A673 (cell line): ENCODE measurements at regions not wholly inside any gene's neighbourhood (a gene's known extent, or its start where the extent isn't known, plus 50 kb on each side); places are given as distances from the start of the nearest gene placed in this dataset.

Experiments used
- BruUV-seq: library from RNA; stranded (reverse); fragments of 400-500 nt; replicated peaks from 2 replicates; lab custom pipeline; 2021; lab: Mats Ljungman, UMichigan
- CTCF ChIA-PET: fragments of 300-600 bp; sonication (Branson Sonifier 250); formaldehyde crosslinking; loops from one replicate; lab custom pipeline; 2022; ENCODE audit warnings: antibody characterized with exemption; lab: Charles Lee
- POLR2A ChIA-PET: fragments of 300-600 bp; sonication (Branson Sonifier 250); formaldehyde crosslinking; loops from one replicate; lab custom pipeline; 2022; ENCODE audit warnings: antibody characterized with exemption; ENCODE audit not compliant: low non-redundant PET; lab: Charles Lee
- DNase-seq: peaks from one replicate; pipeline ENCODE4 v3.0.0-alpha.2; 2015; ENCODE audit warnings: low spot score
- H3K27ac ChIP-seq: fragments of 200-600 bp; sonication (generic); 2 replicates; pipeline ENCODE4 v1.5.1; 2016; ENCODE audit warnings: mixed run types, low read depth, mild to moderate bottlenecking, mixed read lengths, antibody characterized with exemption, low read length; ENCODE audit not compliant: poor library complexity, severe bottlenecking
- H3K27me3 ChIP-seq: fragments of 200-600 bp; sonication (generic); replicated peaks from 2 replicates; pipeline ENCODE4 v1.6.1; 2017; ENCODE audit warnings: mixed run types, low read depth, mild to moderate bottlenecking, mixed read lengths, antibody characterized with exemption, low read length; ENCODE audit not compliant: insufficient read depth, poor library complexity
- H3K36me3 ChIP-seq: fragments of 200-600 bp; sonication (generic); 2 replicates; pipeline ENCODE4 v1.6.1; 2016; ENCODE audit warnings: mixed run types, mild to moderate bottlenecking, mixed read lengths, antibody characterized with exemption, low read length; ENCODE audit not compliant: insufficient read depth, poor library complexity, severe bottlenecking
- H3K4me1 ChIP-seq: fragments of 200-600 bp; sonication (generic); 2 replicates; pipeline ENCODE4 v1.6.1; 2017; ENCODE audit warnings: mixed run types, mild to moderate bottlenecking, mixed read lengths, antibody characterized with exemption, low read length; ENCODE audit not compliant: insufficient read depth, poor library complexity, severe bottlenecking
- H3K4me3 ChIP-seq: fragments of 200-600 bp; sonication (generic); 2 replicates; pipeline ENCODE4 v1.5.1; 2016; ENCODE audit warnings: low read depth, mixed run types, mild to moderate bottlenecking, mixed read lengths, low read length; ENCODE audit not compliant: poor library complexity, severe bottlenecking
- H3K9me3 ChIP-seq: fragments of 200-600 bp; sonication (generic); 2 replicates; pipeline ENCODE4 v1.6.1; 2016; ENCODE audit warnings: mixed run types, low read depth, mild to moderate bottlenecking, mixed read lengths, antibody characterized with exemption, low read length; ENCODE audit not compliant: poor library complexity, severe bottlenecking
- CTCF ChIP-seq: fragments of 300-800, 200-600 bp; sonication (generic); conservative IDR thresholded peaks from 2 replicates; pipeline ENCODE4 v1.5.1; 2017; ENCODE audit warnings: low read depth, mild to moderate bottlenecking, antibody characterized with exemption, low read length, moderate library complexity, mixed read lengths
- EZH2 ChIP-seq: fragments of 200-600 bp; sonication (generic); IDR thresholded peaks from 2 replicates; pipeline ENCODE4 v1.6.1; 2017; ENCODE audit warnings: borderline replicate concordance, low read depth, mild to moderate bottlenecking, mixed read lengths, antibody characterized with exemption, low read length; ENCODE audit not compliant: poor library complexity, severe bottlenecking
- intact Hi-C: fragments of 100-400 bp; cut with micrococcal nuclease; formaldehyde crosslinking; loops from one replicate; pipeline ENCODE4 v1.10.0; 2022; ENCODE audit not compliant: unreplicated experiment

DNA sequence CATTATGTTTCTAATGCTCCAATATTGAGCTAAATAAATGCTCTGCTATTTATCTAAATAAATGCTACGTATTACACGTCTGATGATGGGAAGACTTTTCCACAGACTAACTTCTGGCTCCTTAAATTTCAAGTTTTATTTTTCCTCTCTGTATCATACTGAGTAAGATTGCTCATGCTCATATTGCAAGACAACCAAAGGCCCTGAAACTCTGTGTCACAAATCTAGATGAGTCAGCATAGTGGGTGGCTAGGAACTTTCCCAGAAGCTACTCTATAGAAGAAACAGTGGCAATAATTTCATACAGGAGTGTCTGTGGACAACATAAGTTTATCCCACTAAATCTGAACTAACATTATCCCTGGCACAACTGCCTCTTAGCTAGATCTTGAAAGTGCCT is 53.0 kb upstream of the RFX3 start:
- DNase-seq, result peak; percentile 6
- Histone ChIP-seq H3K27me3 (no peaks in the 10 kb centered on the region), H3K27ac (no peak overlapping the region), H3K4me1 (no peaks in the 10 kb centered on the region), H3K36me3 (no peaks in the 10 kb centered on the region), H3K9me3 (peaks cover 15% of the 10 kb centered on the region), H3K4me3 (no peak overlapping the region)
- POLR2A ChIA-PET, result no interaction called here
- no TSS peak for BruUV-seq
- intact Hi-C loops, result no loop called here
- TF ChIP-seq EZH2 (no peak), CTCF (no peak)
- CTCF ChIA-PET, result no interaction called here

DNA sequence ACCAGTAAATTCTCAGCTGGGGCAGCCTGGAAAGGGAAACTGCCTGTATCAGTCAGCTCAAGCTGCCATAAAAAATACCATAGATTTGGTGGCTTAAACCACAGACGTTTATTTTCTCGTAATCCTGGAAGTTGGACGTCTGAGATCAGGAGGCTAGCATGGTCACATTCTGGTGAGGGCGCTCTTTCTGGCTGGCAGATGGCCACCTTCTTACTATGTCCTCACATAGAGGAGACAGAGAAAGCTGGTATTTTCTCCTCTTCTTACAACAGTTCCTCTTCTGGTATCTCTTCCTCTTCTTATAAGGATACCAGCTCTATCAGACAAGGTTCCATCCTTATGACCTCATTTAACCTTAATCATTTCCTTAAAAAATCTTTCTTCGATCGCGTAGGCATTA is 50.5 kb upstream of the RFX3 start:
- Histone ChIP-seq H3K4me3 (no peak overlapping the region), H3K9me3 (peaks cover 7% of the 10 kb centered on the region), H3K4me1 (no peaks in the 10 kb centered on the region), H3K36me3 (no peaks in the 10 kb centered on the region), H3K27me3 (no peaks in the 10 kb centered on the region), H3K27ac (no peak overlapping the region)
- no peak for DNase-seq
- TF ChIP-seq CTCF, result no peak
- TF ChIP-seq EZH2, result no peak
- POLR2A ChIA-PET, result no interaction called here
- no TSS peak for BruUV-seq
- intact Hi-C loops, result no loop called here
- CTCF ChIA-PET, result no interaction called here

- BruUV-seq, result no TSS peak
- ChIA-PET CTCF (no interaction called here), POLR2A (no interaction called here)
- Histone ChIP-seq H3K4me3 (no peak overlapping the region), H3K27me3 (no peaks in the 10 kb centered on the region), H3K36me3 (no peaks in the 10 kb centered on the region), H3K27ac (no peak overlapping the region), H3K9me3 (peaks cover 6% of the 10 kb centered on the region), H3K4me1 (no peaks in the 10 kb centered on the region)
- no peak for DNase-seq
- TF ChIP-seq EZH2 (no peak), CTCF (no peak)
- intact Hi-C loops, result no loop called here
Observed at GRCh38 chr9:3575821-3576220, 50.0 kb upstream of the RFX3 start.
